Lower leg skin (tissue), 3 donors: ENCODE measurements at regions not wholly inside any gene's neighbourhood (a gene's known extent, or its start where the extent isn't known, plus 50 kb on each side); places are given as distances from the start of the nearest gene placed in this dataset.

Source experiments
- CTCF ChIP-seq, 3 donors: fragments of 450-650 bp; IDR thresholded peaks; one replicate each; pipeline ENCODE4 v1.5.1; 2016; ENCODE audit warnings: antibody characterized with exemption in 3 of 3, mild to moderate bottlenecking in 3 of 3, moderate library complexity in 2 of 3
- POLR2A ChIP-seq, 2 donors: fragments of 450-650 bp; IDR thresholded peaks; one replicate each; pipeline ENCODE4 v1.6.1; 2016 to 2017; ENCODE audit warnings: antibody characterized with exemption in 2 of 2, mild to moderate bottlenecking in 1 of 2, moderate library complexity in 1 of 2

DNA sequence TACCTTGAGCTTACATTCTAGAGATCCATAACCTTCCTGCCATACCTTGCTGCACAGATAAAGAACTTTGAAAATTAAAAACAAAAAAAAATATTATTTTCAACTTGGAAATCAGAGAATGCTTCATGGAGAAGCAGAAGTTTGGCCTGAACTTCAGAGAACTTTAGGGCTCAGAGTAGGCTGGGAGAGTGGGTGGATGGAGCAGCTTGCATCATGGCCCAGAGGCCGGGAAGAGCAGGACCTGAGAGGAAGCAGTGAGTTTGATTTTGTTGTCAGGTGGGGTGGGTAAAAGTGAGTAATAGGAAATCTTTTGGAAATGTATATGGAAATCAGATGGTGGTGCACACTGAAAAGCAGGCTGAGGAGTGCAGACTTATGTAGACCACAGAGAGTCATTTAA, 228.5 kb upstream of the KRR1 start:
- TF ChIP-seq CTCF (IDR thresholded peaks at IDR 0.05) (no peak), POLR2A (IDR thresholded peaks at IDR 0.05) (no peak)
